ENCODE measurements at regions not wholly inside any gene's neighbourhood (a gene's known extent, or its start where the extent isn't known, plus 50 kb on each side); places are given as distances from the start of the nearest gene placed in this dataset.

GRCh38 chr2:43029186-43029585 is 197.2 kb downstream of the ZFP36L2 start:
- no peaks in the 10 kb centered on the region for H3K36me3 ChIP-seq (ENCODE audit: control insufficient read depth, insufficient read depth, low read length)
- H3K27me3 ChIP-seq (ENCODE audit: control insufficient read depth, insufficient read depth, low read length), result no peaks in the 10 kb centered on the region
- no peak overlapping the region for H3K4me2 ChIP-seq (ENCODE audit: extremely low read depth, insufficient read depth, low read length)
- no peak overlapping the region for H3K9ac ChIP-seq (ENCODE audit: insufficient read depth, low read length)
- no peaks in the 10 kb centered on the region for H3K9me3 ChIP-seq (ENCODE audit: control insufficient read depth, insufficient read depth, low read depth, low read length)
- H3K27ac ChIP-seq (ENCODE audit: insufficient read depth, low read length), result no peak overlapping the region
- H3K4me3 ChIP-seq (replicated peaks in 1 of 4; ENCODE audit: control extremely low read depth in 1 of 4, insufficient read depth in 1 of 4, low read depth in 3 of 4, low read length in 4 of 4), result no peak overlapping the region
- H3K79me2 ChIP-seq (ENCODE audit: control insufficient read depth, insufficient read depth, low read length), result no peaks in the 10 kb centered on the region
- DNase-seq (ENCODE audit: low read depth in 2 of 2), result no peak
- H4K20me1 ChIP-seq (ENCODE audit: control insufficient read depth, extremely low read depth, insufficient read depth, low read length), result no peaks in the 10 kb centered on the region
- no peak overlapping the region for H2AFZ ChIP-seq (ENCODE audit: low read length)
- peaks cover 5% of the 10 kb centered on the region for H3K4me1 ChIP-seq (ENCODE audit: control insufficient read depth, extremely low read depth, insufficient read depth, low read length)
- TF ChIP-seq CTCF (conservative IDR thresholded peaks at IDR 0.05 in 1 of 2, IDR thresholded peaks at IDR 0.05 in 1 of 2; ENCODE audit: low read depth in 1 of 2, low read length in 2 of 2) (no peak), EZH2 (IDR thresholded peaks at IDR 0.05; ENCODE audit: low read length, missing control alignments) (no peak)

GRCh38 chr2:43028188-43028587 is 198.2 kb downstream of the ZFP36L2 start:
- H3K9me3 ChIP-seq (ENCODE audit: control insufficient read depth, insufficient read depth, low read depth, low read length), result no peaks in the 10 kb centered on the region
- no peaks in the 10 kb centered on the region for H3K79me2 ChIP-seq (ENCODE audit: control insufficient read depth, insufficient read depth, low read length)
- H3K36me3 ChIP-seq (ENCODE audit: control insufficient read depth, insufficient read depth, low read length), result no peaks in the 10 kb centered on the region
- no peak overlapping the region for H3K27ac ChIP-seq (ENCODE audit: insufficient read depth, low read length)
- no peak overlapping the region for H2AFZ ChIP-seq (ENCODE audit: low read length)
- no peak overlapping the region for H3K4me2 ChIP-seq (ENCODE audit: extremely low read depth, insufficient read depth, low read length)
- no peaks in the 10 kb centered on the region for H4K20me1 ChIP-seq (ENCODE audit: control insufficient read depth, extremely low read depth, insufficient read depth, low read length)
- no peaks in the 10 kb centered on the region for H3K27me3 ChIP-seq (ENCODE audit: control insufficient read depth, insufficient read depth, low read length)
- H3K4me3 ChIP-seq (replicated peaks in 1 of 4; ENCODE audit: control extremely low read depth in 1 of 4, insufficient read depth in 1 of 4, low read depth in 3 of 4, low read length in 4 of 4), result no peak overlapping the region
- no peak overlapping the region for H3K9ac ChIP-seq (ENCODE audit: insufficient read depth, low read length)
- DNase-seq (ENCODE audit: low read depth in 2 of 2), result no peak
- TF ChIP-seq CTCF (conservative IDR thresholded peaks at IDR 0.05 in 1 of 2, IDR thresholded peaks at IDR 0.05 in 1 of 2; ENCODE audit: low read depth in 1 of 2, low read length in 2 of 2), result no peak
- no peak for TF ChIP-seq EZH2 (IDR thresholded peaks at IDR 0.05; ENCODE audit: low read length, missing control alignments)
- peaks cover 5% of the 10 kb centered on the region for H3K4me1 ChIP-seq (ENCODE audit: control insufficient read depth, extremely low read depth, insufficient read depth, low read length)

GRCh38 chr2:43027097-43027873 is 199.1 kb downstream of the ZFP36L2 start:
- H3K9ac ChIP-seq (ENCODE audit: insufficient read depth, low read length), result no peak overlapping the region
- TF ChIP-seq EZH2 (IDR thresholded peaks at IDR 0.05; ENCODE audit: low read length, missing control alignments) (no peak), CTCF (conservative IDR thresholded peaks at IDR 0.05 in 1 of 2, IDR thresholded peaks at IDR 0.05 in 1 of 2; ENCODE audit: low read depth in 1 of 2, low read length in 2 of 2) (no peak)
- H2AFZ ChIP-seq (ENCODE audit: low read length), result no peak overlapping the region
- no peaks in the 10 kb centered on the region for H3K9me3 ChIP-seq (ENCODE audit: control insufficient read depth, insufficient read depth, low read depth, low read length)
- no peaks in the 10 kb centered on the region for H3K79me2 ChIP-seq (ENCODE audit: control insufficient read depth, insufficient read depth, low read length)
- H3K27ac ChIP-seq (ENCODE audit: insufficient read depth, low read length), result no peak overlapping the region
- peaks cover 5% of the 10 kb centered on the region for H3K4me1 ChIP-seq (ENCODE audit: control insufficient read depth, extremely low read depth, insufficient read depth, low read length)
- H3K36me3 ChIP-seq (ENCODE audit: control insufficient read depth, insufficient read depth, low read length), result no peaks in the 10 kb centered on the region
- DNase-seq (ENCODE audit: low read depth in 2 of 2), result no peak
- H3K27me3 ChIP-seq (ENCODE audit: control insufficient read depth, insufficient read depth, low read length), result no peaks in the 10 kb centered on the region
- H3K4me2 ChIP-seq (ENCODE audit: extremely low read depth, insufficient read depth, low read length), result no peak overlapping the region
- no peaks in the 10 kb centered on the region for H4K20me1 ChIP-seq (ENCODE audit: control insufficient read depth, extremely low read depth, insufficient read depth, low read length)
- H3K4me3 ChIP-seq (replicated peaks in 1 of 4; ENCODE audit: control extremely low read depth in 1 of 4, insufficient read depth in 1 of 4, low read depth in 3 of 4, low read length in 4 of 4), result no peak overlapping the region

All from fibroblast of lung (primary cell).